Keratinocyte (primary cell): ENCODE measurements at regions not wholly inside any gene's neighbourhood (a gene's known extent, or its start where the extent isn't known, plus 50 kb on each side); places are given as distances from the start of the nearest gene placed in this dataset.

Source experiments
- DNase-seq: peaks from one replicate; pipeline ENCODE4 v3.0.0-alpha.2; 2011; ENCODE audit warnings: low read depth, missing footprints, low spot score
- FAIRE-seq: peaks from 2 replicates; lab custom pipeline; 2011; peaks lifted over from hg19 to GRCh38; lab: Jason Lieb, UNC
- H2AFZ ChIP-seq: 2 replicates; pipeline ENCODE4 v1.6.0; 2012; ENCODE audit warnings: low read length, control low read depth, inconsistent platforms; ENCODE audit not compliant: control insufficient read depth
- H3K27ac ChIP-seq: 2 replicates; pipeline ENCODE4 v1.5.1; 2011; ENCODE audit warnings: low read length; ENCODE audit not compliant: control insufficient read depth, insufficient read depth
- H3K27me3 ChIP-seq: 3 replicates; pipeline ENCODE4 v1.6.0; 2011; ENCODE audit warnings: low read length; ENCODE audit not compliant: control insufficient read depth, insufficient read depth; ENCODE audit errors: extremely low read depth
- H3K36me3 ChIP-seq, 2 experiments: 2 replicates in 1 of 2; 3 replicates in 1 of 2; pipeline ENCODE4 v1.5.1; 2011; ENCODE audit warnings: low read length in 2 of 2, mild to moderate bottlenecking in 1 of 2; ENCODE audit not compliant: control insufficient read depth in 2 of 2, insufficient read depth in 2 of 2; ENCODE audit errors: extremely low read depth in 1 of 2
- H3K4me1 ChIP-seq: 3 replicates; pipeline ENCODE4 v1.5.1; 2011; ENCODE audit warnings: low read length; ENCODE audit not compliant: control insufficient read depth, insufficient read depth; ENCODE audit errors: extremely low read depth
- H3K4me2 ChIP-seq: 3 replicates; pipeline ENCODE4 v1.6.0; 2011; ENCODE audit warnings: low read depth, low read length; ENCODE audit not compliant: control insufficient read depth, insufficient read depth; ENCODE audit errors: extremely low read depth
- H3K4me3 ChIP-seq, 3 experiments: fragments of 200-600 bp in 1 of 3; sonication (generic) in 1 of 3; 2 replicates in 2 of 3; 3 replicates in 1 of 3; pipeline ENCODE4 v1.5.1; 2011 to 2016; ENCODE audit warnings: low read length in 3 of 3, mild to moderate bottlenecking in 3 of 3, control low read depth in 2 of 3, inconsistent platforms in 1 of 3, low read depth in 1 of 3, mixed read lengths in 1 of 3, mixed run types in 1 of 3, moderate library complexity in 1 of 3; ENCODE audit not compliant: control insufficient read depth in 2 of 3, insufficient read depth in 2 of 3; ENCODE audit errors: extremely low read depth in 1 of 3
- H3K79me2 ChIP-seq: 2 replicates; pipeline ENCODE4 v1.6.0; 2012; ENCODE audit warnings: low read length; ENCODE audit not compliant: control insufficient read depth, insufficient read depth
- H3K9ac ChIP-seq: 3 replicates; pipeline ENCODE4 v1.6.0; 2011; ENCODE audit warnings: low read length; ENCODE audit not compliant: control insufficient read depth, insufficient read depth; ENCODE audit errors: extremely low read depth
- H3K9me1 ChIP-seq: 3 replicates; pipeline ENCODE4 v1.6.0; 2011; ENCODE audit warnings: low read length; ENCODE audit not compliant: control insufficient read depth, insufficient read depth; ENCODE audit errors: extremely low read depth
- H3K9me3 ChIP-seq: 2 replicates; pipeline ENCODE4 v1.5.1; 2012; ENCODE audit warnings: low read depth, low read length; ENCODE audit not compliant: control insufficient read depth
- H4K20me1 ChIP-seq: 3 replicates; pipeline ENCODE4 v1.6.0; 2011; ENCODE audit warnings: low read length; ENCODE audit not compliant: control insufficient read depth, insufficient read depth; ENCODE audit errors: extremely low read depth
- EZH2 ChIP-seq: IDR thresholded peaks from one replicate; pipeline ENCODE4 v1.6.1; 2012; ENCODE audit warnings: inconsistent platforms, mild to moderate bottlenecking, low read length, moderate library complexity
- dilution Hi-C: fragments of 300-500 bp; cut with MboI; formaldehyde crosslinking; loops from one replicate; pipeline ENCODE4 v1.7.0; 2020; ENCODE audit warnings: low sequenced_read_pairs; ENCODE audit not compliant: extremely low pct_ligation_motif_present
- TF ChIP-seq, protein P1 (sequence below), 3 experiments: IDR thresholded peaks in 1 of 3; conservative IDR thresholded peaks in 1 of 3; optimal IDR thresholded peaks in 1 of 3; 2 replicates in 2 of 3; 3 replicates in 1 of 3; pipeline versions ENCODE3 to v1.5.1; 2011; ENCODE audit warnings: low read length in 3 of 3, mild to moderate bottlenecking in 3 of 3, moderate library complexity in 2 of 3, control low read depth in 1 of 3, inconsistent platforms in 1 of 3; ENCODE audit not compliant: insufficient read depth in 2 of 3; ENCODE audit errors: extremely low read depth in 1 of 3

DNA sequence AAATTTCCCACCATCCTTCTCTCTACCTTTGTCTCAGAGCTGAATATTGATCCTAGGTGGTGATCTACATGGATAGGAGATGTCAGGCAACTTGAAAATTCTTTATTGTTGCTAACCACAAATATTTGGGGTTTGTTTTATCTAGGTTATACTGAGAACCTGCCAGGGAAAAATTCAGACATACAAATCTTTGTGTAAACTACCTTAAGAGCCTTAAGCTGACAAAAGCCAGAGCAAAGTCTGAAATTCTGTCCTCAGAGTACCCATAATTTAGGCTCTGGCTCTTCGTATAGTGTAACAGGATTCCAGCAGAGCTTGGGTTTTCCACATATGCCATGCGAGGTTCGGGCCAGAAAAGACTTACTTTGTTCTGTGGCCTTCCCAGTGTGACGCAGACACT is 406.7 kb upstream of the MAF start:
- Histone ChIP-seq H3K4me1 (peaks cover 9% of the 10 kb centered on the region), H3K4me3 (no peak overlapping the region), H3K9me1 (no peaks in the 10 kb centered on the region), H3K4me2 (no peak overlapping the region), H3K9ac (no peak overlapping the region), H2AFZ (no peak overlapping the region), H3K79me2 (no peaks in the 10 kb centered on the region), H3K36me3 (no peaks in the 10 kb centered on the region), H4K20me1 (no peaks in the 10 kb centered on the region), H3K27ac (no peak overlapping the region), H3K27me3 (no peaks in the 10 kb centered on the region), H3K9me3 (no peaks in the 10 kb centered on the region)
- DNase-seq (no peak), FAIRE-seq (no peak)
- TF ChIP-seq EZH2 = no peak
- TF ChIP-seq, protein P1, sequence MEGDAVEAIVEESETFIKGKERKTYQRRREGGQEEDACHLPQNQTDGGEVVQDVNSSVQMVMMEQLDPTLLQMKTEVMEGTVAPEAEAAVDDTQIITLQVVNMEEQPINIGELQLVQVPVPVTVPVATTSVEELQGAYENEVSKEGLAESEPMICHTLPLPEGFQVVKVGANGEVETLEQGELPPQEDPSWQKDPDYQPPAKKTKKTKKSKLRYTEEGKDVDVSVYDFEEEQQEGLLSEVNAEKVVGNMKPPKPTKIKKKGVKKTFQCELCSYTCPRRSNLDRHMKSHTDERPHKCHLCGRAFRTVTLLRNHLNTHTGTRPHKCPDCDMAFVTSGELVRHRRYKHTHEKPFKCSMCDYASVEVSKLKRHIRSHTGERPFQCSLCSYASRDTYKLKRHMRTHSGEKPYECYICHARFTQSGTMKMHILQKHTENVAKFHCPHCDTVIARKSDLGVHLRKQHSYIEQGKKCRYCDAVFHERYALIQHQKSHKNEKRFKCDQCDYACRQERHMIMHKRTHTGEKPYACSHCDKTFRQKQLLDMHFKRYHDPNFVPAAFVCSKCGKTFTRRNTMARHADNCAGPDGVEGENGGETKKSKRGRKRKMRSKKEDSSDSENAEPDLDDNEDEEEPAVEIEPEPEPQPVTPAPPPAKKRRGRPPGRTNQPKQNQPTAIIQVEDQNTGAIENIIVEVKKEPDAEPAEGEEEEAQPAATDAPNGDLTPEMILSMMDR (optimal IDR thresholded peaks at IDR 0.05 in 1 of 3, IDR thresholded peaks at IDR 0.05 in 1 of 3, conservative IDR thresholded peaks at IDR 0.05 in 1 of 3; ENCODE audit: extremely low read depth in 1 of 3, insufficient read depth in 2 of 3, low read length in 3 of 3) = no peak
- dilution Hi-C loops = no loop called here

DNA sequence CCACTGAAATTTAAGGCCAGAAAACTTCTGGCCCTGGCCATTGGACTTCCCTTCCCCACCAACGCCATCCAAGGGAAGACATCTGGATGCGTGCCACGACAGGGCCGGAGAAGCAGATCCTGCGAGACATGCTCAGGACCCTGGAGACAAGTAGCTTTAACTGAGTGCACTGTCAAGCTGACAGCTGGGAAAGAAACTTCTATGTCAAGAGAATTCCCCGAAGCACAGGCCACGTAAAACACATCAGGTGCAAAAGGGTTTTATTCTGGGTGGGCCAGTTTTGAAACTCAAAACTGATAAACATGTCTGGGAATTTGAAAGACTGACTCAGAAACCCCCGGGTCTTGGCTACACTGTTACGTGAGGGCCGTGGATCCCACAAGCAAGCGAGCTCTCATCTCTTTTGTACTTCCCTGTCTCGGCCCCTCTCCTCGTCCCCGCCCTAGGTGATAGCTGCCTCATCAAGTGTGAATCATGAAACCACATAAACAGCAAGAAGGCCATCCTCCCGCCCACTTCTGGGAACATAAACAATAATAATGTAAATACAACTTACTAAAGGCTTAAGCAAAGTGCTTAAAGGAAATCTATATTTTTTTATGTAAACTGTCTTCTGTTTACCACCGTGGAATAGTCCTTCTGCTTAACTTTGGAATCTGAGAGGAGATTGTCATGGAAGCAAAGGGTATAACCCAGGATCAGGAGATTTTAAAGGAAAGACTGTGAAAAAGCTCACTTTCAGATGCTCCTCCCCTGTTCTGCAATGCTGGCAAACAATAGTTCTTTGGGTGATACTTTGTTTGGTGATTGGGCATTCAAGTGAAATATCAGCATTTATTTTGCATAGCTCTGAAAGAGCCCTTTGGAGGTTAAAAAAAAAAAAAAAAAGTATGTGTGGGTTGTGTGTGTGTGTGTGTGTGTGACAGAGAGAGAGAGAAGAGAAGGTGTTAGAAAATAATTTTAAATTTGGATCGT is 406.0 kb upstream of the MAF start:
- FAIRE-seq (peak; percentile 56), DNase-seq (no peak)
- H3K36me3 ChIP-seq = no peaks in the 10 kb centered on the region
- H3K27ac ChIP-seq = no peak overlapping the region
- no peaks in the 10 kb centered on the region for H3K27me3 ChIP-seq
- H4K20me1 ChIP-seq = no peaks in the 10 kb centered on the region
- no peaks in the 10 kb centered on the region for H3K9me3 ChIP-seq
- peak overlapping the region; percentile 6 for H2AFZ ChIP-seq
- H3K4me1 ChIP-seq = peaks cover 9% of the 10 kb centered on the region
- no peak for TF ChIP-seq EZH2
- TF ChIP-seq, protein P1 (optimal IDR thresholded peaks at IDR 0.05 in 1 of 3, IDR thresholded peaks at IDR 0.05 in 1 of 3, conservative IDR thresholded peaks at IDR 0.05 in 1 of 3; ENCODE audit: extremely low read depth in 1 of 3, insufficient read depth in 2 of 3, low read length in 3 of 3) = no peak
- H3K9me1 ChIP-seq = no peaks in the 10 kb centered on the region
- H3K9ac ChIP-seq = peak overlapping the region; percentile 30
- H3K4me3 ChIP-seq = peak overlapping the region in 1 of 3 experiments; percentile 18
- H3K79me2 ChIP-seq = no peaks in the 10 kb centered on the region
- dilution Hi-C loops = no loop called here
- peak overlapping the region; percentile 62 for H3K4me2 ChIP-seq
